Transverse colon (tissue), 4 donors: ENCODE measurements at regions not wholly inside any gene's neighbourhood (a gene's known extent, or its start where the extent isn't known, plus 50 kb on each side); places are given as distances from the start of the nearest gene placed in this dataset.

ENCODE experiments used
- DNase-seq: peaks from one replicate; pipeline ENCODE4 v3.0.0-alpha.2; 2019
- H3K27ac ChIP-seq, 4 donors: fragments of 200-600 bp; sonication (generic); 2 replicates each; pipeline ENCODE4 v1.5.1; 2016 to 2018; ENCODE audit warnings: inconsistent platforms in 4 of 4
- H3K27me3 ChIP-seq: fragments of 200-600 bp; sonication (generic); 2 replicates; pipeline ENCODE4 v1.5.1; 2017; ENCODE audit warnings: inconsistent platforms
- H3K36me3 ChIP-seq, 4 donors: fragments of 200-600 bp; sonication (generic); 2 replicates each; pipeline ENCODE4 v1.5.1; 2017 to 2019; ENCODE audit warnings: inconsistent platforms in 4 of 4
- H3K4me1 ChIP-seq, 4 donors: fragments of 200-600 bp; sonication (generic); 2 replicates each; pipeline ENCODE4 v1.5.1; 2017 to 2020; ENCODE audit warnings: inconsistent platforms in 4 of 4
- H3K4me3 ChIP-seq, 4 donors: fragments of 200-600 bp; sonication (generic); 1 replicate in 1 of 4; 2 replicates in 3 of 4; pipeline versions ENCODE4 v1.5.1 to v1.6.1; 2017 to 2019; ENCODE audit warnings: inconsistent platforms in 4 of 4
- H3K9me3 ChIP-seq, 2 donors: fragments of 200-600 bp; sonication (generic); 2 replicates each; pipeline ENCODE4 v1.5.1; 2017 to 2019; ENCODE audit warnings: inconsistent platforms in 2 of 2
- EP300 ChIP-seq: sonication (generic); formaldehyde crosslinking; IDR thresholded peaks from one replicate; pipeline ENCODE4 v1.6.1; 2017; ENCODE audit warnings: antibody characterized with exemption, low read depth
- POLR2A ChIP-seq: fragments of 450-650 bp; IDR thresholded peaks from one replicate; pipeline ENCODE4 v1.6.1; 2016; ENCODE audit warnings: antibody characterized with exemption, mild to moderate bottlenecking, moderate library complexity
- POLR2AphosphoS5 ChIP-seq, 3 donors: sonication (generic); formaldehyde crosslinking; IDR thresholded peaks; one replicate each; pipeline ENCODE4 v1.6.1; 2016; ENCODE audit warnings: antibody characterized with exemption in 3 of 3
- WGBS, 2 donors: methylation state at CpG; one replicate each; pipeline ENCODE4 v1.1.5; 2018; ENCODE audit warnings: low coverage in 1 of 2; 5-methylcytosine and 5-hydroxymethylcytosine counted together
- in situ Hi-C, 4 donors: fragments of 200-750 bp; cut with MboI; loops; one replicate each; pipeline versions ENCODE4 v1.15.0 to v1.15.1; 2017; ENCODE audit warnings: low sequenced_read_pairs in 3 of 4, low pct_ligation_motif_present in 1 of 4, low pct_unique_long_range_greater_than_20kb in 1 of 4
- intact Hi-C: fragments of 100-400 bp; cut with DNase I; formaldehyde crosslinking; loops from one replicate; pipeline ENCODE4 v1.15.1; 2023; ENCODE audit warnings: low total_unique reads
- TF ChIP-seq, protein P1 (sequence below), 5 experiments: fragments of 200-600 bp in 3 of 5; fragments of 450-650 bp in 2 of 5; sonication (generic) in 3 of 5; IDR thresholded peaks; 1 replicate in 2 of 5; 2 replicates in 3 of 5; pipeline ENCODE4 v1.5.1; 2016 to 2017; ENCODE audit warnings: antibody characterized with exemption in 5 of 5, inconsistent platforms in 3 of 5, mild to moderate bottlenecking in 2 of 5, moderate library complexity in 1 of 5

DNA sequence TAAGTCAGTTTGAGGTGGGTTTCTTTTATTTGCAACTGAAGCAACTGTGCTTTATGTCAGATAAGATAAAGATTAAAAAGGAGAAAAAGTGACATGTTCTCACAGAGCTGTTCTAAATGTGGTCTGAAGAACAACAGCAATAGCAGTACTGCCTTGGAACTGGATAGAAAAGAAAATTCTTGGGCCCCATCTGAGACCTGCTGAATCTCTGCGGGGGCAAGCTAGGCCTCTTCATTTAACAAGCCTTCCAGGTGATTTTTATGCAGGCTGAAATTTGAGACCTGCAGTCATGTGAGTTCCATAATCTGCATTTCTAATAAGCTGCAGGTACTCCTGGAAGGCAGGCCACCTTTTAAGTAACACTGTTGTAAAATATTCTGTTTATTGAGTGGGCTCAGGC is 91.4 kb upstream of the CTSC start:
- no peak overlapping the region for H3K27ac ChIP-seq
- no peaks in the 10 kb centered on the region for H3K27me3 ChIP-seq
- 87 to 100% methylated on average over 1 of the region's 1 CpG for WGBS, 2 donors
- no peaks in the 10 kb centered on the region for H3K36me3 ChIP-seq
- no peak for TF ChIP-seq EP300
- no peak for TF ChIP-seq POLR2AphosphoS5 (IDR thresholded peaks at IDR 0.05)
- TF ChIP-seq, protein P1, sequence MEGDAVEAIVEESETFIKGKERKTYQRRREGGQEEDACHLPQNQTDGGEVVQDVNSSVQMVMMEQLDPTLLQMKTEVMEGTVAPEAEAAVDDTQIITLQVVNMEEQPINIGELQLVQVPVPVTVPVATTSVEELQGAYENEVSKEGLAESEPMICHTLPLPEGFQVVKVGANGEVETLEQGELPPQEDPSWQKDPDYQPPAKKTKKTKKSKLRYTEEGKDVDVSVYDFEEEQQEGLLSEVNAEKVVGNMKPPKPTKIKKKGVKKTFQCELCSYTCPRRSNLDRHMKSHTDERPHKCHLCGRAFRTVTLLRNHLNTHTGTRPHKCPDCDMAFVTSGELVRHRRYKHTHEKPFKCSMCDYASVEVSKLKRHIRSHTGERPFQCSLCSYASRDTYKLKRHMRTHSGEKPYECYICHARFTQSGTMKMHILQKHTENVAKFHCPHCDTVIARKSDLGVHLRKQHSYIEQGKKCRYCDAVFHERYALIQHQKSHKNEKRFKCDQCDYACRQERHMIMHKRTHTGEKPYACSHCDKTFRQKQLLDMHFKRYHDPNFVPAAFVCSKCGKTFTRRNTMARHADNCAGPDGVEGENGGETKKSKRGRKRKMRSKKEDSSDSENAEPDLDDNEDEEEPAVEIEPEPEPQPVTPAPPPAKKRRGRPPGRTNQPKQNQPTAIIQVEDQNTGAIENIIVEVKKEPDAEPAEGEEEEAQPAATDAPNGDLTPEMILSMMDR (IDR thresholded peaks at IDR 0.05): no peak
- TF ChIP-seq POLR2A: no peak
- intact Hi-C loops: no loop called here
- DNase-seq: no peak
- in situ Hi-C loops: no loop called here
- no peaks in the 10 kb centered on the region for H3K9me3 ChIP-seq
- no peak overlapping the region for H3K4me3 ChIP-seq
- H3K4me1 ChIP-seq: no peaks in the 10 kb centered on the region

- no peak for DNase-seq
- no peaks in the 10 kb centered on the region for H3K27me3 ChIP-seq
- WGBS, 2 donors: 75 to 95% methylated on average over 2 of the region's 2 CpGs
- in situ Hi-C loops: no loop called here
- no peaks in the 10 kb centered on the region for H3K36me3 ChIP-seq
- no peaks in the 10 kb centered on the region for H3K9me3 ChIP-seq
- H3K4me3 ChIP-seq: no peak overlapping the region
- TF ChIP-seq, protein P1 (IDR thresholded peaks at IDR 0.05): no peak
- TF ChIP-seq EP300 (no peak), POLR2A (no peak), POLR2AphosphoS5 (IDR thresholded peaks at IDR 0.05) (no peak)
- intact Hi-C loops: no loop called here
- H3K4me1 ChIP-seq: no peaks in the 10 kb centered on the region
- H3K27ac ChIP-seq: no peak overlapping the region
Measured at GRCh38 chr11:88427719-88428118, 90.2 kb upstream of the CTSC start.

DNA sequence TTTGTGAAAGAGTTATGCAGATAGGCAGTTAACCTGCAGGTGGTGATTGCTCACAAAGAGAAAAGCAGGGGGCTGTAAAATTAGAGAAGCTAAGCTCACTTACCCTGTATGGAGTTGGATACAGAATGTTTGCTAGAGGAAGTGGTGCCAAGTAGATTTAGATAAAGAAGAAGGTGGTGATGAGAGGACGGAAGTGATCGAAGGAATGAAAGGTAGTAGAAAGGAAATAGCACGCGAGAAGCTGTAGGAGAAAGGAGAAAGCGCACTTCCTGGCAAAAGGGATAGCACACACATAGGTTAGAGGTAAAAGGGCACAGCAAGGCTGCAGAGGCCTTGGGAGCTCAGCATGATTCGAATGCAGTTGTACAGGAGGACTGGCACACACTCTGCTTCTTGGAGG is 87.3 kb upstream of the CTSC start:
- Histone ChIP-seq H3K9me3 (no peaks in the 10 kb centered on the region), H3K27ac (no peak overlapping the region), H3K4me3 (no peak overlapping the region), H3K36me3 (no peaks in the 10 kb centered on the region), H3K27me3 (no peaks in the 10 kb centered on the region), H3K4me1 (peaks cover 0 to 6% (median 0%) of the 10 kb centered on the region in 4 donors)
- 90 to 93% methylated on average over 5 to 6 of the region's 6 CpGs for WGBS, 2 donors
- no peak for DNase-seq
- TF ChIP-seq POLR2A (no peak), POLR2AphosphoS5 (IDR thresholded peaks at IDR 0.05) (no peak), EP300 (no peak)
- TF ChIP-seq, protein P1 (IDR thresholded peaks at IDR 0.05): no peak
- intact Hi-C loops: no loop called here
- in situ Hi-C loops: no loop called here

- no peaks in the 10 kb centered on the region for H3K36me3 ChIP-seq
- no peak for TF ChIP-seq EP300
- TF ChIP-seq, protein P1 (IDR thresholded peaks at IDR 0.05): no peak
- no peak for TF ChIP-seq POLR2AphosphoS5 (IDR thresholded peaks at IDR 0.05)
- TF ChIP-seq POLR2A: no peak
- no peaks in the 10 kb centered on the region for H3K9me3 ChIP-seq
- H3K27me3 ChIP-seq: no peaks in the 10 kb centered on the region
- intact Hi-C loops: no loop called here
- no peak for DNase-seq
- in situ Hi-C loops: no loop called here
- H3K4me3 ChIP-seq: no peak overlapping the region
- H3K4me1 ChIP-seq: peaks cover 0 to 16% (median 0%) of the 10 kb centered on the region in 4 donors
- 34% methylated on average over 1 of the region's 1 CpG; no CpG with 5 or more reads in 1 of the 2 donors for WGBS, 2 donors
- H3K27ac ChIP-seq: peak overlapping the region; percentile 32 to 54 (median 37)
Measured at GRCh38 chr11:88421530-88421929, 84.0 kb upstream of the CTSC start.
